Dermis blood vessel endothelial cell (primary cell): ENCODE measurements at regions not wholly inside any gene's neighbourhood (a gene's known extent, or its start where the extent isn't known, plus 50 kb on each side); places are given as distances from the start of the nearest gene placed in this dataset.

Experiments
- DNase-seq: peaks from one replicate; pipeline ENCODE4 v3.0.0; 2010

- DNase-seq, result no peak
Measured at GRCh38 chr2:12120281-12121150, 374.1 kb downstream of the LPIN1 start.

GRCh38 chr2:12124790-12125189 is 378.4 kb downstream of the LPIN1 start:
- no peak for DNase-seq

DNA sequence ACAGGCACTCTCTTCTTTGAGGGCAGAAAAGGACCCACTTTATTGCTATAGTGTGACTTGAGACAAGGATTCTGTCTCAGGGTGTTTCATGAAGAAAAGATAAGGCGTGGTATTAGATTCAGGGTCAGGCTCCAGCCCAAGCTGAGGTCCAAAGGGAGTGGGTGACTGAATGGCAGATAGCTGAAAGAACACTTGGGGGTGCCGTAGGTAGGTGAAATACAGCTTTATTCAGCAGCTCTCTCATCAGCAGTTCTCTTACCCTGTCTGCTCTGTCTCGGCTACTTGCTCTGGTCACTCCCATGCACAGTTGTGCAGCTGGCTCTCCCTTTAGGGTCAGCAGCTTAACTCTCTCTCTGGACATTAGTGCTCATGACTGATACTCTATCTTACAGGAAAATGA is 379.9 kb downstream of the LPIN1 start:
- DNase-seq, result peak; percentile 6

DNA sequence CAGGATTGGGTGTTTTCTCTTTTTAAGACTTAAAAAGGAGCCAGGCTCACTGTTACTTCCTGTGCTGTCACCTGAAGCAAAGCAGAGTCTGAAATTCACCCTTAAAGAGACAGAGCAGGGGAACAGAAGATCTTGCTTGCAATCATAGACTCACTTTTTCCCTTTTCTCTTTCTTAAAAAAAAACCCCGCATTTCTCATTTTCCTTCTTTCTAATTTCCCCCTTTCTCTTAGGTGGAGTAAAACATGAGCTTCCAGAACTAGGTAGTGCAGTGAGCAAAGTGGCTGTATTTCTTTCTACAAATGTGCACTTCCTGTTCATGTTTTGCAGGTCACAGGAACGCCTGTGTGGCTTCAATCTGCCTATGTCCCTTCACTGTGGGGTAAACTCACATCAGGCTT is 381.2 kb downstream of the LPIN1 start:
- no peak for DNase-seq

DNA sequence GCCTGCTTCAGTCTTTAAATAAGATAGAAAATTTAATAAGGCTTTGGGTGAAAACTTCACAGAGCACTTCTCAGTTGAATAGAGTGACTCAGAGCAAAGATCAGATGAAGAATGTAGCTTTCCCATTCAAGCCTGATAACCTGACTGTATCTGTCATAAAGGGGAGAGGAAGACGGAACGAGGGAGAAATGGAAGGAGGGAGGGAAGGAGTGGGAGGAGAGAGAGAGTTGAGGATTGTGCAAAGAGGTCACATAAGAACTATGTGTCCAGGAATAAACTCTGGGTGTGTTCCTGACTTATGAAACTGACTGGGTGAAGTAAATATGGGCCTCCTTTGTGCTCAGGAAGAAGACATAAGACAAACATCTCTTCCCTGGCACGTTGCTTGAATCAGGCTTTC is 385.5 kb downstream of the LPIN1 start:
- no peak for DNase-seq

DNA sequence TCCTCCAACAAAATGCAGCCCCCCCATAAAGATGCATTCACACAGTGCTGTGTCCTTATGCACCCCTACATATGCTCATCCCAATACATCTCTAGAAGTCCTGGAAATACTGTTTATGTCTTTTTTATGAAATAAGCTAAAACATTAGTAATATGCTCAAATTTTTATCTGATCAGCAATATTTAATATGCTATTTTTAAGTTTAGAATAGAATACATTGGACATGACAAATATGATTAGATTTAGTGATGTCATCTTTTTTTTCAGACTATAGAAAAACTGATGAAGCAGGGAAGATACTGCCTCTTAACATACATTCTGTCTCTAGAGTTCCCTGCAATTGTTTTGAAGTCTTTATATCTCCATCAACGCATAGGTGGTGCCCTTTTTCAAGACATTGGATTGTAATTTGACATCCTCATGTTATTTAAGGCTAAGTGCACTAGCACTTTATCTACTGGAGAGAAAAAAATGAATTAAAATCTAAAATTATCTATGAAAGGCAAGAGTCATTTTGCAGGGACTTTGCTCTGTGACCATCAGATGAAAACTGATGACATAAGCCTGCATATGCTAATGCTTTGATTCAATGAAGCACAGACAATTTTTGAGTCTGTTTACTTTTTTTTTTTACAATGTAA is 395.3 kb downstream of the LPIN1 start:
- DNase-seq, result no peak

- no peak for DNase-seq
Measured at GRCh38 chr2:12151716-12152115, 405.3 kb downstream of the LPIN1 start.

GRCh38 chr2:12152888-12153287 is 406.5 kb downstream of the LPIN1 start:
- DNase-seq, result no peak

DNA sequence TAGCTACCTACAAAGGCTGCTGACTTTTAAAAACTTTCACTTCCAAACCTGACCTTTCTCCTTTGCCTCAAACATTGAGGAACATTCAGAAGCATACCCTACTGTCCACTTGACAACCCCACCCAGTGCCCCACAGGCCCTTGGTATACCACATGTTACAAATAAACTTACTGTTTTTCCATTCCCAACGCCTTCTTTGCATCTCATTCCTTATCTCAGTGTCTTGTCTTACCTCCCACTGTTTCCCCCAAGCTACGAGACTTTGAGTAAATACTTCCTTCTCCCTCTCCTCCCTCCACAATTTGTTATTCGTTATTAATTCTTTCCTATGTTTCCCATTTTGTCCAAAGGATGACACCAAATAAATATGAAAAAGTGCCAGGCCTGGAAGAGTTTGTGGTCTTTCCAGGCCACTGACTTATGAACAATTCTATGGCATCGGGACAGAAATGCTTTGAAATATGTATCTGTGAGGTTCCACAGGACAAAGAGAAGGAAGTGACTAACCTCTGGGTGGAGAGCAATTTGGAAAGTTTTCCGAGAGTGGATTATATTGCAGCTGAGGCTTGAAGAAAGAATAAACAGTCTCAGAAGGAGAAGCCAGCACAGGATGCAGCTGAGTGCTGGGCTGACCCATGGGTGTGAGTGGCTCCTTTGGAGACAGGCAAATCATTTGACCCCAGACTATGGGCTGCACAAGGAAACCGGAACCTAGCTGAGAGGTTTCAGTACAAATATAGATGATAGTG is 409.0 kb downstream of the LPIN1 start:
- DNase-seq, result peak; percentile 92

GRCh38 chr2:12156349-12156748 is 409.9 kb downstream of the LPIN1 start:
- no peak for DNase-seq

GRCh38 chr2:12161085-12161484 is 414.7 kb downstream of the LPIN1 start:
- no peak for DNase-seq

GRCh38 chr2:12162269-12163247 is 416.1 kb downstream of the LPIN1 start:
- no peak for DNase-seq

DNA sequence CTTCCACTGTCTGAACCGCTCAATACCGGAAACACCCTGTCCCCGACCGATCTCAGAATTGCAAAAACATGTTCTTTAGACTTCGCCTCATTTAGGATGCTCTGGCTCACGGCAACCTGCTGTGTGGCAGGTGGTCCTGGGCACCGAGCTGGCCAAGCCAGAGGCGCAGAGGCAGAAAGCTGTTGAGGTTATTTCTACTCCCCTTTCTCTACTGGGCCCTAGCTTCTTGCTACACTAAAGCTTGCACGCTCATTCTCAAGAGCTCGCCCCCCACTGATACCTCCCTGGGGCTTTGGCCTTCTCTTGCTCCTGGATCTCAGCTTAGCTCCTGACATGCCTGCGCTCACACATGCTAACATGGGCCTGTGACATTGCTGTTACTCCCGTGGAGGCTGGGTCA is 417.4 kb downstream of the LPIN1 start:
- DNase-seq, result no peak

DNA sequence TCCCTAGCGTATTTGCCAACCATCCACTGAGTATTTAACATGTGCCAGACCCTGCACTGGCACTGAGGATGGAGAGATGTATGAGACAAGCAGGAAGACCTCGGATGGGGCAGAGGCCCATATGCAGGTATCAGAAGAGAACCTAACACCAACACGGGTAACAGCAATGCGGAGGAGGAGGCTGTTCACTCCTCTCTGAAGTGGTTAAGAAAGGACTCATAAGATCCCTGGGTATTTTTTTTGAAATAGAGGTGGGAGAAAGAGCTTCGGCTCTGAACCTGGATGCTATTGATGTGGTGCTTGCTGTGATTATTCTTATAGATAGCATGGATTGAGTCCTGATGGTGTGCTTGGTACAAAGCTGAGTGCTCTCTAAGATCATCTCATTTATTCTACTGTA is 418.3 kb downstream of the LPIN1 start:
- no peak for DNase-seq

GRCh38 chr2:12167525-12168317 is 421.3 kb downstream of the LPIN1 start:
- peak; percentile 13 for DNase-seq

- no peak for DNase-seq
Measured at GRCh38 chr2:12168354-12168753, 421.9 kb downstream of the LPIN1 start.

- peak; percentile 83 for DNase-seq
Measured at GRCh38 chr2:12168791-12169388, 422.5 kb downstream of the LPIN1 start.

DNA sequence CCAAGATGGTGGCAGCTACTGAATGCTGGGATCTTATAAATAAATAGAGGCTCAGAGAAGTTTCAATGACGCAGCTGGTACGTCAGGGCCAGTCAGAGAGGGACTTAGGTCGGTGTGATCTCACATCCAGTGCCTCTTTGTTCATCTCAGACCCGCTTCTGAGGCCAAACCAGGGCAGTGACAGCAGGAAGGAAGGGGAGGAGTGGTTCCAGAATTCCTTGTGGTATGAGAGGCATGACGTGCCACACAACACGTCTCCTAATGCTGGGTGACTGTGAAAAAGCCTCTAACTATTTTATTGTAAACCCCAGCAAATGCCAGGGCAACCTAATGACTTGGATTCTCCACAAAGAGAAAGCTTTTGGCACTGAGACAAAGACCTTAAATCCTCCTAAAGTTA is 423.3 kb downstream of the LPIN1 start:
- DNase-seq, result peak; percentile 91

DNA sequence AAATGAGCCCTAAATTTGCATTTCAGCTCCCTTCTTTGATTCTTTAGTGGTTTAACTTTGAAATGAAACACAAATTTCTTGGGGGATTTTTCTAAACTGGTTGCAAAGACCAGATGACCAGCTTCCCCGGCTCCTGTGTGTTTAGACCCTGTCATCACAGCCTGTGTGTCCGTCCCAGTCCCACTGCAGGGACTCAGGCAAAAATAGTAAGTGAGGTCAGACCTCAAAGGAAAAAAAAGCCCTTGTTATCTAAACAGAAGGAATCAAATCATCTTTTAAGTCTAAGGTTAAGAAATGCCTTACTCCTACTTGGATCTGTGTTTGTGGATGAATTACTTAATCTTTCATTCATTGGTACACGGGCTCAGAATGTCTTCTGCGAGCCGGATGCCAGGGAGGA is 423.7 kb downstream of the LPIN1 start:
- DNase-seq, result no peak

DNA sequence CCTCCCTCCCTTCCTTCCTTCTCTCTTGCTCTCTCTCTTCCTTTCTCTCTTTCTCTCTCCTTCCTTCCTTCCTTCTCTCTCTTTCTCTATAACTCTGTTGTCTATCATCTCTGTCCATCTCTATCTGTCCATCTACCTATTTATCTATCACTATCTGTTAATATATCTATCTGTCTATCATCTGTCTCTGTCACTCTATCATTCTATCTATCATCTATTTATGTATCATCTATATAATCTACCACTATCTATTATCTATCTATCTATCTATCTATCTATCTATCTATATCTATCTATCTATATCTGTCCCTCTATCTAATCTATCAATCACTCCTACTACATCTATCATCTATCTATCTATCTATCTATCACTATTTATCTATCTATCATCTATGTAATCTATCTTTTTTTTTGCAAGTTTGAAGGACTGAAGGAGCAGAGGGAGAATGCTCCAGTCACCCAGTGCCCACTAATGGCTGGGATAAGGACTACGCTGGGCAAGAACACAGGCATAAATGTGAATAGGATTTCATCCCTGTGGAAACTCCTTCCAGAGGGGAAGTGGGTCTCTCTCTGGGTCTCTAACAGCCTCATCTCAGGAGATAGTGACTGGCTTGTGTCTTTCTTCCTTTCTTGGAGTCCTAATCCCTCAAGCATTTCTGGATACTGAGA is 427.0 kb downstream of the LPIN1 start:
- peak; percentile 24 for DNase-seq
